ENCODE measurements at regions not wholly inside any gene's neighbourhood (a gene's known extent, or its start where the extent isn't known, plus 50 kb on each side); places are given as distances from the start of the nearest gene placed in this dataset.
A peak's percentile ranks its signal among the peaks of the same experiment; 100 is the strongest.

GRCh38 chr3:152160350-152161011, 108.2 kb upstream of the MBNL1 start:
- no peak overlapping the region for H3K4me3 ChIP-seq (replicated peaks; ENCODE audit: low read depth, low read length)
- no peak for TF ChIP-seq CTCF (IDR thresholded peaks at IDR 0.05; ENCODE audit: low read length, missing control alignments)
- DNase-seq (ENCODE audit: low read depth) = no peak

GRCh38 chr3:152172460-152172859, 96.3 kb upstream of the MBNL1 start:
- H3K4me3 ChIP-seq (replicated peaks; ENCODE audit: low read depth, low read length) = no peak overlapping the region
- no peak for TF ChIP-seq CTCF (IDR thresholded peaks at IDR 0.05; ENCODE audit: low read length, missing control alignments)
- DNase-seq (ENCODE audit: low read depth) = peak; percentile 29

GRCh38 chr3:152173627-152174026, 95.1 kb upstream of the MBNL1 start:
- H3K4me3 ChIP-seq (replicated peaks; ENCODE audit: low read depth, low read length) = no peak overlapping the region
- TF ChIP-seq CTCF (IDR thresholded peaks at IDR 0.05; ENCODE audit: low read length, missing control alignments) = no peak
- no peak for DNase-seq (ENCODE audit: low read depth)

- H3K4me3 ChIP-seq (replicated peaks; ENCODE audit: low read depth, low read length) = no peak overlapping the region
- no peak for TF ChIP-seq CTCF (IDR thresholded peaks at IDR 0.05; ENCODE audit: low read length, missing control alignments)
- DNase-seq (ENCODE audit: low read depth) = no peak
Measured at GRCh38 chr3:152174876-152175527, 93.7 kb upstream of the MBNL1 start.

- DNase-seq (ENCODE audit: low read depth) = peak; percentile 89
- no peak for TF ChIP-seq CTCF (IDR thresholded peaks at IDR 0.05; ENCODE audit: low read length, missing control alignments)
- no peak overlapping the region for H3K4me3 ChIP-seq (replicated peaks; ENCODE audit: low read depth, low read length)
Measured at GRCh38 chr3:152175528-152175889, 93.2 kb upstream of the MBNL1 start.

GRCh38 chr3:152176241-152176640, 92.5 kb upstream of the MBNL1 start:
- TF ChIP-seq CTCF (IDR thresholded peaks at IDR 0.05; ENCODE audit: low read length, missing control alignments) = no peak
- H3K4me3 ChIP-seq (replicated peaks; ENCODE audit: low read depth, low read length) = no peak overlapping the region
- peak; percentile 23 for DNase-seq (ENCODE audit: low read depth)

GRCh38 chr3:152176998-152177397, 91.7 kb upstream of the MBNL1 start:
- TF ChIP-seq CTCF (IDR thresholded peaks at IDR 0.05; ENCODE audit: low read length, missing control alignments) = no peak
- no peak overlapping the region for H3K4me3 ChIP-seq (replicated peaks; ENCODE audit: low read depth, low read length)
- DNase-seq (ENCODE audit: low read depth) = no peak
